BE2C (cell line): ENCODE measurements at regions not wholly inside any gene's neighbourhood (a gene's known extent, or its start where the extent isn't known, plus 50 kb on each side); places are given as distances from the start of the nearest gene placed in this dataset.

Experiments
- DNase-seq: peaks from one replicate; pipeline ENCODE4 v3.0.0-alpha.2; 2020
- H3K27me3 ChIP-seq: fragments of 250-450 bp; sonication (Bioruptor Pico); 2 replicates; pipeline ENCODE4 v1.5.1; 2020; ENCODE audit warnings: mild to moderate bottlenecking
- H3K36me3 ChIP-seq: fragments of 250-450 bp; sonication (Bioruptor Pico); 2 replicates; pipeline ENCODE4 v1.5.1; 2020; ENCODE audit warnings: mild to moderate bottlenecking
- H3K4me1 ChIP-seq: fragments of 250-450 bp; sonication (Bioruptor Pico); 2 replicates; pipeline ENCODE4 v1.5.1; 2020
- H3K4me3 ChIP-seq: 2 replicates; pipeline ENCODE4 v1.5.1; 2011; ENCODE audit warnings: low read depth, low read length
- H3K9me3 ChIP-seq: fragments of 250-450 bp; sonication (Bioruptor Pico); 2 replicates; pipeline ENCODE4 v1.5.1; 2020
- TF ChIP-seq, protein P1 (sequence below): IDR thresholded peaks from 2 replicates; pipeline ENCODE4 v1.5.1; 2012; ENCODE audit warnings: mild to moderate bottlenecking, low read depth, low read length

DNA sequence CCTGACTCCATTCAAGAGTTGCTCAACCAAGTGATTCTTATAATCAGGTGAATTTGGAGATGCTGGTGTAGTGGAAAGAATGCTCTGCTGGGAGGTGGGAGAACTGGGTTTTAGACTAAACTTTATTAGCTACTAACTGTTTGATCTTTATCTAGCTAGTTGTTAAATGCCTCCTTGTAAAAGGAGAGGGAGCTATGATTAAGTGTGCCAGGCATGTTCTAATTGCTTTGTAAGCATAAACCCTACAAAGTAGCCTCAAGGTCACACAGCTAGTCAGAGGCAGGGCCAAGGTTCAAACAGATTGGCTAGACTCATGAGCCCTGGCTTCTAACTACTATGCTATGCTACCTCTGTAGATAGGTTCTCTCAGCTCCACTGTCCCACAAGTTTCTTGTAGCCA, 105.5 kb downstream of the NXPE2 start:
- Histone ChIP-seq H3K4me1 (no peaks in the 10 kb centered on the region), H3K9me3 (no peaks in the 10 kb centered on the region), H3K4me3 (no peak overlapping the region), H3K27me3 (no peaks in the 10 kb centered on the region), H3K36me3 (no peaks in the 10 kb centered on the region)
- DNase-seq = no peak
- TF ChIP-seq, protein P1, sequence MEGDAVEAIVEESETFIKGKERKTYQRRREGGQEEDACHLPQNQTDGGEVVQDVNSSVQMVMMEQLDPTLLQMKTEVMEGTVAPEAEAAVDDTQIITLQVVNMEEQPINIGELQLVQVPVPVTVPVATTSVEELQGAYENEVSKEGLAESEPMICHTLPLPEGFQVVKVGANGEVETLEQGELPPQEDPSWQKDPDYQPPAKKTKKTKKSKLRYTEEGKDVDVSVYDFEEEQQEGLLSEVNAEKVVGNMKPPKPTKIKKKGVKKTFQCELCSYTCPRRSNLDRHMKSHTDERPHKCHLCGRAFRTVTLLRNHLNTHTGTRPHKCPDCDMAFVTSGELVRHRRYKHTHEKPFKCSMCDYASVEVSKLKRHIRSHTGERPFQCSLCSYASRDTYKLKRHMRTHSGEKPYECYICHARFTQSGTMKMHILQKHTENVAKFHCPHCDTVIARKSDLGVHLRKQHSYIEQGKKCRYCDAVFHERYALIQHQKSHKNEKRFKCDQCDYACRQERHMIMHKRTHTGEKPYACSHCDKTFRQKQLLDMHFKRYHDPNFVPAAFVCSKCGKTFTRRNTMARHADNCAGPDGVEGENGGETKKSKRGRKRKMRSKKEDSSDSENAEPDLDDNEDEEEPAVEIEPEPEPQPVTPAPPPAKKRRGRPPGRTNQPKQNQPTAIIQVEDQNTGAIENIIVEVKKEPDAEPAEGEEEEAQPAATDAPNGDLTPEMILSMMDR = no peak

DNA sequence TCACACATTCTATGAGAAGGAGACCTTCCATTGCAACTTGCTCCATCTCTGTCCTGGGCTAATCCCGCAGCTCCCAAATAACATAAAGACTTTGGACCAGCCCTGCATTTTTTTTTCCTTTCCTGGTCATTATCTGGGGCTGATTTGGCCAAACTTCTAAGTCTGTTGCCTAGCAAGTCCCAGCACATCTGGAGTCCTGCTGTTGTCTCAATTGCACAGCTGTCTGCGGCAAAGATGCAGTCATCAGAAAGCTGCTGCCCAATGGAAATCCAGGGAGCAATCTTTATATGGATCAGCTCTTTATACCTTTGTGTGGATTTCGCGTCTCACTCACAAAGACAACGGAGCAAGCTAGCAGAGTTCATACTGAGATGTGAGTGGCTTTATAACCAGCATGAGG, 105.9 kb downstream of the NXPE2 start:
- TF ChIP-seq, protein P1 = no peak
- no peak overlapping the region for H3K4me3 ChIP-seq
- DNase-seq = no peak
- H3K4me1 ChIP-seq = no peaks in the 10 kb centered on the region
- H3K9me3 ChIP-seq = no peaks in the 10 kb centered on the region
- H3K27me3 ChIP-seq = no peaks in the 10 kb centered on the region
- H3K36me3 ChIP-seq = no peaks in the 10 kb centered on the region

DNA sequence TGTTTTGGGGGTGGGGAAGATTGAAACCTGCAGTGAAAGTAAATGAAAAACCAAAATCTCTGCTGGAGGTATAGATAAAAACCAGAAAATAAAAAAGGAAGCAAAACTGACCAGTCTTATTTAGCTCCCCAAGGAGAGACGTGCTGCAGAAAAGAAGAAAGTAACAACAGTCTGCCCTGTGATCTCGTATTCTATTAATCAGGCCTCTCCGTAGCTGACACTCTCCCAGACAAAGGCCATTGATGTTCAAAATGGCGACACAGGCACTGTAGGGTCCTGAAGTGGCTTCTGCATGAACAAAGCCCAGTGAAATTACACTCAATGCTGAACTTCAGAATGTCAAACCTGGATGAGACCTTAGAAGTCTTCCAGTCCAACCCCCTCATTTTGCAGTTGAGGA, 106.6 kb downstream of the NXPE2 start:
- Histone ChIP-seq H3K4me3 (no peak overlapping the region), H3K36me3 (no peaks in the 10 kb centered on the region), H3K9me3 (no peaks in the 10 kb centered on the region), H3K4me1 (no peaks in the 10 kb centered on the region), H3K27me3 (no peaks in the 10 kb centered on the region)
- DNase-seq = no peak
- TF ChIP-seq, protein P1 = no peak

DNA sequence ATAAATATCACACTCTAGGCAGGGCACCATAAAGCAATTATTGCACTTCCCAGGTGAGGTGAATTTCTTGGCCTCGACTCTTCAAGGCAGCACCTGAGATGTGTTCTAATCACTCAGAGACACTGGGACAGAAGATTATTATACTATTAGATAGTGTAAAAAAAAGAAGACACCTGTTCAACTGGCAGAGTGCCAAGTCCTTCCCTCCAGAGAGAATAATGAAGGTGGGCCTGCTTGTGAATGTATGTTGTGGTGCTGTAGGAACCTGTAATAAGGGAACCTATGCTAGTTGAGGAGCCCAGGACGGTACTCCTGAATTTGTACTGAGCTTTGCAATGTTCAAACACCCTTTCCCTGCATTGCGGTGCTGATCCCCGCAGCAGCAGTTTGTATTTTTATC, 107.5 kb downstream of the NXPE2 start:
- Histone ChIP-seq H3K36me3 (no peaks in the 10 kb centered on the region), H3K27me3 (no peaks in the 10 kb centered on the region), H3K4me1 (no peaks in the 10 kb centered on the region), H3K4me3 (no peak overlapping the region), H3K9me3 (no peaks in the 10 kb centered on the region)
- DNase-seq = no peak
- TF ChIP-seq, protein P1 = no peak

DNA sequence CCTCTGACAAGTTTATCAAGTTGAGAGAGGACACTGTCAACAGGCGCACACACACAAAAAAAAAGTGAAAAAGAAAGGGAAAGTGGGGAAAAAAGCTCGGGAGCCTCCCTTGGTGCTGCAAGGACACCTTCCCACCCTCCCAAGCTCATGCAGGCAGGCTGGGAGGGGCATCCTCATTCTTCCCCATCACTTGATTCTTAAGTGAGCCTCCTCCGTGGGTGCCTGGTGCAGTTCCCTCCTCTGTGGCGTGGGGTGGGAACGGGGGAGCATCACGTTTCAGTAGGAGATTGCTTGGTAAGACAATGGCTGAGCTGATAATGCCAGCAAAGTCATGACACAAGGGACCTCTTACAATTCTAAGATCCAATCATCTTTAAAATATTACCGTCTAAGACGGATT, 108.8 kb downstream of the NXPE2 start:
- DNase-seq = no peak
- Histone ChIP-seq H3K4me3 (no peak overlapping the region), H3K9me3 (no peaks in the 10 kb centered on the region), H3K4me1 (no peaks in the 10 kb centered on the region), H3K36me3 (no peaks in the 10 kb centered on the region), H3K27me3 (no peaks in the 10 kb centered on the region)
- TF ChIP-seq, protein P1 = no peak

DNA sequence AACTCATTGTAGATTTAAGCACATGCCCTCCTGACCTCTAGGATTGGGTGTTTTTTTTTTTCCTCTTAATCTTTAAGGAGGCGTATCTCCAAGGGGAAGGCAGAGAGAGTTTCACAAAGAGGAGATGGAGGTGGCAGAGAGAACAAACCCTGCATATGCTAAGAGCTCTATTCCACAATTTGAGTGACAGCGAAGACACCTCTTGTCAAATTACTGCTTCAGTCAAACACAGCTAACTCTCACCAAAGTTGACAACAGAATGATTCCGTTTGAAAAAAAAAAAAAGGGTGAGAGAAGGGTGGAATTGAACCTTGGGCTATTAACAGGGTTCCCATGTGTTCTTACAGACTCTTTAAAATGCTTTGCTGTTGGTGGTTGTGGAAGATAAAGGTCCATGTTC, 112.6 kb downstream of the NXPE2 start:
- no peaks in the 10 kb centered on the region; the same call in 1 of the 2 replicates for H3K4me1 ChIP-seq

More for the DNA sequence above, 112.6 kb downstream of the NXPE2 start:
- TF ChIP-seq, protein P1 = no peak
- no peaks in the 10 kb centered on the region for H3K27me3 ChIP-seq
- H3K9me3 ChIP-seq = no peaks in the 10 kb centered on the region
- H3K36me3 ChIP-seq = no peaks in the 10 kb centered on the region
- H3K4me3 ChIP-seq = no peak overlapping the region
- DNase-seq = no peak
